NOMO-1 treated with DMSO at 0.1 percent for 48 hours (cell line): ENCODE measurements at regions not wholly inside any gene's neighbourhood (a gene's known extent, or its start where the extent isn't known, plus 50 kb on each side); places are given as distances from the start of the nearest gene placed in this dataset.

Experiments used
- DNase-seq: peaks from one replicate; lab custom pipeline; 2025; ENCODE audit not compliant: unreplicated experiment; lab: John Stamatoyannopoulos, UW

- DNase-seq, result no peak
These were observed 227.7 kb upstream of the TMEM260 start for GRCh38 chr14:56351861-56352260.

GRCh38 chr14:56352999-56353398 lies 226.6 kb upstream of the TMEM260 start:
- no peak for DNase-seq

- no peak for DNase-seq
These were observed 222.2 kb upstream of the TMEM260 start for GRCh38 chr14:56357428-56357827.

- no peak for DNase-seq
These were observed 221.3 kb upstream of the TMEM260 start for GRCh38 chr14:56358275-56358674.

GRCh38 chr14:56358851-56359614 lies 220.6 kb upstream of the TMEM260 start:
- DNase-seq, result no peak

GRCh38 chr14:56365663-56366062 lies 213.9 kb upstream of the TMEM260 start:
- peak; percentile 28 for DNase-seq

- no peak for DNase-seq
These were observed 212.2 kb upstream of the TMEM260 start for GRCh38 chr14:56367416-56367815.

- DNase-seq, result no peak
These were observed 207.9 kb upstream of the TMEM260 start for GRCh38 chr14:56371737-56372136.

- no peak for DNase-seq
These were observed 205.2 kb upstream of the TMEM260 start for GRCh38 chr14:56374421-56374820.

- no peak for DNase-seq
These were observed 201.6 kb upstream of the TMEM260 start for GRCh38 chr14:56378046-56378445.

GRCh38 chr14:56378475-56378877 lies 201.1 kb upstream of the TMEM260 start:
- DNase-seq, result peak; percentile 70

GRCh38 chr14:56379956-56380355 lies 199.6 kb upstream of the TMEM260 start:
- no peak for DNase-seq

GRCh38 chr14:56386024-56386423 lies 193.6 kb upstream of the TMEM260 start:
- DNase-seq, result no peak

- DNase-seq, result no peak
These were observed 188.7 kb upstream of the TMEM260 start for GRCh38 chr14:56390859-56391258.

GRCh38 chr14:56394826-56395530 lies 184.6 kb upstream of the TMEM260 start:
- DNase-seq, result peak; percentile 27

GRCh38 chr14:56400109-56400825 lies 179.3 kb upstream of the TMEM260 start:
- DNase-seq, result no peak

GRCh38 chr14:56412468-56413434 lies 166.8 kb upstream of the TMEM260 start:
- peak; percentile 7 for DNase-seq

- DNase-seq, result no peak
These were observed 165.9 kb upstream of the TMEM260 start for GRCh38 chr14:56413721-56414120.

- peak; percentile 16 for DNase-seq
These were observed 165.4 kb upstream of the TMEM260 start for GRCh38 chr14:56414236-56414635.

- no peak for DNase-seq
These were observed 163.4 kb upstream of the TMEM260 start for GRCh38 chr14:56416213-56416612.

- no peak for DNase-seq
These were observed 162.4 kb upstream of the TMEM260 start for GRCh38 chr14:56417173-56417572.
